Nephron (organoid): ENCODE measurements at regions not wholly inside any gene's neighbourhood (a gene's known extent, or its start where the extent isn't known, plus 50 kb on each side); places are given as distances from the start of the nearest gene placed in this dataset.

ENCODE experiments used
- H3K27ac Mint-ChIP-seq, 3 experiments: 2 replicates each; pipeline ENCODE4 v1.8.0; 2020; ENCODE audit warnings: mixed read lengths in 3 of 3, mild to moderate bottlenecking in 2 of 3, moderate library complexity in 1 of 3
- H3K27me3 Mint-ChIP-seq: 2 replicates; pipeline ENCODE4 v1.8.0; 2021; ENCODE audit warnings: low read depth, mild to moderate bottlenecking, moderate library complexity, mixed read lengths
- H3K36me3 Mint-ChIP-seq: 2 replicates; pipeline ENCODE4 v1.8.0; 2020; ENCODE audit warnings: low read depth, mixed read lengths
- H3K4me1 Mint-ChIP-seq: 2 replicates; pipeline ENCODE4 v1.8.0; 2020; ENCODE audit warnings: mixed read lengths
- H3K4me3 Mint-ChIP-seq, 3 experiments: 2 replicates each; pipeline ENCODE4 v1.8.0; 2020; ENCODE audit warnings: mild to moderate bottlenecking in 3 of 3, mixed read lengths in 3 of 3, moderate library complexity in 2 of 3
- H3K9me3 Mint-ChIP-seq: 2 replicates; pipeline ENCODE4 v1.8.0; 2020; ENCODE audit warnings: mixed read lengths
- TF ChIP-seq, protein P1 (sequence below), 3 experiments: fragments of 200-600 bp; sonication (generic); IDR thresholded peaks; one replicate each; pipeline ENCODE4 v1.5.0; 2021; ENCODE audit warnings: antibody characterized with exemption in 3 of 3; ENCODE audit not compliant: unreplicated experiment in 3 of 3

DNA sequence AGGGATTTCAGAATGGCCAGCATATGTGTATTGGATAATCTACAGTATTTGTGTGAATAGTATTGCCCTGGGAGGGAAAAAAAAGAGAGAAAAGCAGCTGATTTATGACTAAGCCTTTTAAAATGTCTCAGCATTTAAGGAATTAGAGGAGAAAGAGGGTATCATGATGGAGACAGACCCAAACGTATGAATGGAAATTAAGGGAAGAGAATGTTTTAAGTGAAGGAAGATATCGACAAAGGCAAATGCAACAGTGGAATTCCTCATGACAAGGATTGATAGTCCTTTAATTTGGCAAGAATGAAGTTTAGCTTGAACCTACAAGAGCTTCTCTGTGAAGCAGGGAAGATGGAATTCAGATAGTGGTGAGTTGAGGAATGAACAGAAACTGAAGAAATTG, 367.3 kb upstream of the POU3F2 start:
- Mint-ChIP-seq H3K4me1 (peaks cover 4% of the 10 kb centered on the region), H3K27ac (no peak overlapping the region), H3K4me3 (no peak overlapping the region), H3K9me3 (peaks cover 10% of the 10 kb centered on the region), H3K27me3 (no peaks in the 10 kb centered on the region), H3K36me3 (no peaks in the 10 kb centered on the region)
- TF ChIP-seq, protein P1, sequence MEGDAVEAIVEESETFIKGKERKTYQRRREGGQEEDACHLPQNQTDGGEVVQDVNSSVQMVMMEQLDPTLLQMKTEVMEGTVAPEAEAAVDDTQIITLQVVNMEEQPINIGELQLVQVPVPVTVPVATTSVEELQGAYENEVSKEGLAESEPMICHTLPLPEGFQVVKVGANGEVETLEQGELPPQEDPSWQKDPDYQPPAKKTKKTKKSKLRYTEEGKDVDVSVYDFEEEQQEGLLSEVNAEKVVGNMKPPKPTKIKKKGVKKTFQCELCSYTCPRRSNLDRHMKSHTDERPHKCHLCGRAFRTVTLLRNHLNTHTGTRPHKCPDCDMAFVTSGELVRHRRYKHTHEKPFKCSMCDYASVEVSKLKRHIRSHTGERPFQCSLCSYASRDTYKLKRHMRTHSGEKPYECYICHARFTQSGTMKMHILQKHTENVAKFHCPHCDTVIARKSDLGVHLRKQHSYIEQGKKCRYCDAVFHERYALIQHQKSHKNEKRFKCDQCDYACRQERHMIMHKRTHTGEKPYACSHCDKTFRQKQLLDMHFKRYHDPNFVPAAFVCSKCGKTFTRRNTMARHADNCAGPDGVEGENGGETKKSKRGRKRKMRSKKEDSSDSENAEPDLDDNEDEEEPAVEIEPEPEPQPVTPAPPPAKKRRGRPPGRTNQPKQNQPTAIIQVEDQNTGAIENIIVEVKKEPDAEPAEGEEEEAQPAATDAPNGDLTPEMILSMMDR (IDR thresholded peaks at IDR 0.05; ENCODE audit: unreplicated experiment in 3 of 3), result no peak

DNA sequence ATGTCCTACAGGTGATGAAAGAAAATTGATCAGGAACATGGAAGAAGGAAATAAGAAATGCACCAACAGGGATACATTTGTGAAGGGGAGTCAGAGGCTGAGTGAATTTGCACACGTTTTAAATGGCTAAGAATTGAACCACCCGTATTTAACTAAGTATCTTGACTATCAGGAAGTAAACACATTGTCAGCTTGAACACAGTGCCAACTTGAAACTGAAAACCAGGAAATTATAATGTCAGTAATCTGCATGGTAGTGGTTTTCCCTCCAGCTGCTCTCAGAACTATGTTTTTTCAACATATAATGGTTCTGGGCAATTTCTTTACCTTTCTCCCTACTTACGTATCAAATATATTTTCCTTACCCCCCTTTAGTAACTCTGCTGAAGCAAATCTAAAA, 366.5 kb upstream of the POU3F2 start:
- Mint-ChIP-seq H3K27ac (no peak overlapping the region), H3K4me3 (no peak overlapping the region), H3K9me3 (peaks cover 16% of the 10 kb centered on the region), H3K27me3 (no peaks in the 10 kb centered on the region), H3K4me1 (peaks cover 4% of the 10 kb centered on the region), H3K36me3 (no peaks in the 10 kb centered on the region)
- TF ChIP-seq, protein P1 (IDR thresholded peaks at IDR 0.05; ENCODE audit: unreplicated experiment in 3 of 3), result no peak

DNA sequence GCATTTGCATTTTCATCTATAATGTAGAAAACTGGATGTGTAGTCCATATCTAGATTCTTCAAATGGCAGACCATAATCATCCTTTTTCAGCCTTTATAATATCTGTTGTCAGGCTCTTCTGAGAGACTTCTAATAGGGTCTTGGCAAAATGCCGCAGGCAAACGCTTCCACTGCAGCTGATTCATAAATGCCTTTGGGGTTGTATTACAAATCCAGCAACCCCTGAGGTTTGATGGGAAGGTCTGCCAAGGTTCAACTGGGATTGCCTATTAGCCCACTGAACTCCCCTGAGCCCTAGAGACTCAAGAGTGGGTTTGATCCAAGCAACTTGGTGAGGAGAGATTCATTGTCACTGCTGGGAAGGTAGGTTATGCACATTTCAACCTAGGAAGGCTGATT, 365.2 kb upstream of the POU3F2 start:
- H3K36me3 Mint-ChIP-seq, result no peaks in the 10 kb centered on the region
- H3K4me1 Mint-ChIP-seq, result peaks cover 4% of the 10 kb centered on the region
- H3K4me3 Mint-ChIP-seq, result no peak overlapping the region
- H3K27me3 Mint-ChIP-seq, result no peaks in the 10 kb centered on the region
- H3K9me3 Mint-ChIP-seq, result peaks cover 16% of the 10 kb centered on the region
- H3K27ac Mint-ChIP-seq, result no peak overlapping the region
- TF ChIP-seq, protein P1 (IDR thresholded peaks at IDR 0.05; ENCODE audit: unreplicated experiment in 3 of 3), result no peak

DNA sequence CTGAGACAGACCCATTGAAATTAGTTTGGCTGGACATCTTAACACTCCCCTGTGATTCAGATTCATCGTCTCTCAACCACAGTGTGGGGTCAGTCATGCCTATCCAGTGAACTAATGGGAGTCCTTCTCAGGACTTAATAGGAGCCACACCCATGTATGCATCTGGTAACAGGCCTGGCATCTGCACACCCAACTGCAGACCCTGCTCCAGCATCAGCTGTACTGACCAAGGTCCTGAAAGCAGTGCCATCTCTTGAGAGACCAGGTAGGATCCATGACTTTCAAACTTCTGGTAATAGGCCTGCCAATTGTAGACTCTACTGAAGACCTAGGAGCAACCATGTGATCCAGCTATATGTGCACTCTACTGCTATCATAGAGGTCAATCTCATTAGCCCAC, 363.6 kb upstream of the POU3F2 start:
- Mint-ChIP-seq H3K36me3 (no peaks in the 10 kb centered on the region), H3K4me3 (no peak overlapping the region), H3K4me1 (peaks cover 4% of the 10 kb centered on the region), H3K27ac (no peak overlapping the region), H3K9me3 (peaks cover 16% of the 10 kb centered on the region), H3K27me3 (no peaks in the 10 kb centered on the region)
- TF ChIP-seq, protein P1 (IDR thresholded peaks at IDR 0.05; ENCODE audit: unreplicated experiment in 3 of 3), result no peak

DNA sequence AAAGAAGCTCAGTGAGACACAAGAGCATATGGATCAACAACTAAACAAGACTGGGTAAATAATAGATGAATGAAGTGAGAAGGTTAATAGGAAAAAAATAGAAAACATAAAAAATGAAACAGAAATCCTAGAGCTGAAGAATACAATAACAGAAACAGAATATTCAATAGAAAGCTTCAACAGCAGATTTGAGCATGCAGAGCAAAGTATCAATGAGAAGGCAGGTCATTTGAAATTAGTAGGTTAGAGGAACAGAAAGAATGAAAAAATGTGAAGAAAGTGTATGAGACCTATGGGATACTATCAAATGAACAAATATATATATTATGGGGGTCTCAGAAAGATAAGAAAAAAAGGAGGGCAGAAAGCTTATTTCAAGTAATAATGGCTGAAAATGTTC, 362.9 kb upstream of the POU3F2 start:
- Mint-ChIP-seq H3K27ac (no peak overlapping the region), H3K36me3 (no peaks in the 10 kb centered on the region), H3K9me3 (peaks cover 16% of the 10 kb centered on the region), H3K27me3 (no peaks in the 10 kb centered on the region), H3K4me3 (no peak overlapping the region), H3K4me1 (peaks cover 4% of the 10 kb centered on the region)
- TF ChIP-seq, protein P1 (IDR thresholded peaks at IDR 0.05; ENCODE audit: unreplicated experiment in 3 of 3), result no peak

DNA sequence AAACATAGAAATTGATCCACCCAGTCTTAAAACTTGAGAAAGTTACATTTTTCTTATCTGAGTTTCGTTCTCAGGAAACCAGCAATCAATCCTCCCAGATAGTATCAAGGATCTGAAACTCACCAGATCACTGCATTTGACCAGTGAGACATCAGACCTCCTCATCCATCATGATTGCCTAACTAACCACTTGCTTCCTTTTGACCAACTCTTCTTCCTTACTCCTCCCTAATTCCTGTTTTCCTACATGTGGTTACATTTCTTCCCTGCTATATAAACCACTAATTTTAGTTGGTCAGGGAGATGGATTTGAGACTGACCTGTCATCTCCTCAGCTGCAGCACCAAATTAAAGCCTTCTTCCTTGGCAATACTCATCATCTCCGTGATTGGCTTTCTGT, 357.1 kb upstream of the POU3F2 start:
- Mint-ChIP-seq H3K36me3 (peaks cover 6% of the 10 kb centered on the region), H3K27me3 (no peaks in the 10 kb centered on the region), H3K4me1 (no peaks in the 10 kb centered on the region), H3K27ac (no peak overlapping the region), H3K9me3 (peaks cover 11% of the 10 kb centered on the region), H3K4me3 (no peak overlapping the region)
- TF ChIP-seq, protein P1 (IDR thresholded peaks at IDR 0.05; ENCODE audit: unreplicated experiment in 3 of 3), result no peak
